ENCODE measurements at regions not wholly inside any gene's neighbourhood (a gene's known extent, or its start where the extent isn't known, plus 50 kb on each side); places are given as distances from the start of the nearest gene placed in this dataset.

DNA sequence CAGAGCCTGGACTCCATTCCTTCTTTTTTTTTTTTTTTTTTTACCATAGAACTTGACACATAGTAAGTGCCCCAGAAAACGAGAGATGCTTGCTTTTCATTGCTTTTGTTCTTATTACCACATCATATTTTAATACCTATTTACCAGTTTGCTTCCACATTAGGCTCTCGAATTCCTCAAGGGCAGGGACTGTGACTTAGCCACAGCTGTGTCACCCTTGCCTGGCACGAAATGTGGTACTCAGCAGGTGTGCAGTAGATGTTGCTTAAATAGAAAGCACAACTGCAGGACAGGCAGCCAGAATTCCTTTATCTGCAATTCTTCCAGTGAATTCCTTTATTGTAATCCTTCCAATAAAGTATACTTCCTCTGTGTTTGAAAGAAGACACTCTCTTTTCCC is 393.0 kb downstream of the HAPSTR1 start:
- DNase-seq: no peak

- DNase-seq: no peak
Measured at GRCh38 chr16:9484881-9485280, 393.4 kb downstream of the HAPSTR1 start.

GRCh38 chr16:9489835-9490467 is 398.5 kb downstream of the HAPSTR1 start:
- DNase-seq: peak; percentile 49

DNA sequence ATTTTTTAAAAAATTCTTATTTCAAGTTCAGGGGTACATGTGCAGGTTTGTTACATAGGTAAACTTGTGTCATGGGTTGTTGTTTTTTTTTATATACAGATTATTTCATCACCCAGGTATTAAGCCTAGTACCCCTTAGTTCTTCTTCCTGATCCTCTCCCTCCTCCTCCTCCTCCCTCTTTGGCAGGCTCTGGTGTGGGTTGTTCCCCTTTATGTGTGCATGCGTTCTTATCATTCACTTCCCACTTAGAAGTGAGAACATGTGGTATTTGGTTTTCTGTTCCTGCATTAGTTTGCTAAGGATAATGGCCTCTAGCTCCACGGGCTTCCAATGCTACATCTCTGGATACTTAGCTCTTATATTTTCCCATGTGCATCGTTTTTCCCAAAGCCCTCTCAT is 404.4 kb downstream of the HAPSTR1 start:
- DNase-seq: no peak

- no peak for DNase-seq
Measured at GRCh38 chr16:9497750-9498149, 406.3 kb downstream of the HAPSTR1 start.

GRCh38 chr16:9499941-9500593 is 408.6 kb downstream of the HAPSTR1 start:
- DNase-seq: peak; percentile 35

GRCh38 chr16:9500872-9501271 is 409.4 kb downstream of the HAPSTR1 start:
- DNase-seq: no peak

- no peak for DNase-seq
Measured at GRCh38 chr16:9503251-9503984, 412.0 kb downstream of the HAPSTR1 start.

- no peak for DNase-seq
Measured at GRCh38 chr16:9508328-9508936, 417.0 kb downstream of the HAPSTR1 start.

DNA sequence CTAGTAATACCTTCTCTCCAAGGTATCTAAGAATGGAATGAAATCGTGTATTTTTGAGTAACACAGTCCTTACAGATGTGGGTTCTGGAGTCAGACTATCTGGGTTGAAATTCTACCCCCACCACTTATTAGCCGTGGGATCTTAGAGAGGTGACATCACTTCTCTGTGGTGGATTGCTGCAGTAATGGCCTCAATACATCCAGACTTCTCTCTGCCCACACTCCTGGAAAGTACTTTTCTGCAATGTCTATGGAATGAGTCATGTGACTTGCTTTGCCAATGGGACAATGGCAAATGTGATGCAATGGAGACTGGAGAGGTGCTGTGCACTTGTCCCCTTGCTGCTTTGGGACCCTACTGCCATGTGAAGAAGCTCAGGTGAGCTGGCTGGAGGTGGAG is 418.2 kb downstream of the HAPSTR1 start:
- DNase-seq: no peak

GRCh38 chr16:9511389-9511788 is 419.9 kb downstream of the HAPSTR1 start:
- no peak for DNase-seq

DNA sequence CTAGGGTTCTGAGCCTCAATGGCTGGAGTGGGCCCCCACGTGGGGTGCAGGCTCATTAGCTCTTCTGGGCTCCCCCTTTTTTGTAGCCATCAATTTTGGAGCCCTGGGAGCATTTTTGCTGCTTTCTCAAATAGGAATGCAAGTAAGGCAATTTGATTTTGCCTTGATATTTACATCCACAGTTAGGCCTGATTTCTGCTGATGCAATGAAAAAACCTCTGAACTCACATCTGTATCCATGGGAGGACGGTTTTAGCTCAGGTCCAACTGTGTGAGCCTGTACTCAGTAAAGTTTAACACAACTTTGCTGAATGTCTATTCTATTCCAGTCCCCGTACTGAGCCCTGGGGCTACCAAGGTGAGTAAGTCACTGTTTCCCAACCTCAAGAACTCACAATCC is 425.0 kb downstream of the HAPSTR1 start:
- no peak for DNase-seq

GRCh38 chr16:9518051-9518450 is 426.6 kb downstream of the HAPSTR1 start:
- no peak for DNase-seq

- DNase-seq: no peak
Measured at GRCh38 chr16:9518581-9518980, 427.1 kb downstream of the HAPSTR1 start.

DNA sequence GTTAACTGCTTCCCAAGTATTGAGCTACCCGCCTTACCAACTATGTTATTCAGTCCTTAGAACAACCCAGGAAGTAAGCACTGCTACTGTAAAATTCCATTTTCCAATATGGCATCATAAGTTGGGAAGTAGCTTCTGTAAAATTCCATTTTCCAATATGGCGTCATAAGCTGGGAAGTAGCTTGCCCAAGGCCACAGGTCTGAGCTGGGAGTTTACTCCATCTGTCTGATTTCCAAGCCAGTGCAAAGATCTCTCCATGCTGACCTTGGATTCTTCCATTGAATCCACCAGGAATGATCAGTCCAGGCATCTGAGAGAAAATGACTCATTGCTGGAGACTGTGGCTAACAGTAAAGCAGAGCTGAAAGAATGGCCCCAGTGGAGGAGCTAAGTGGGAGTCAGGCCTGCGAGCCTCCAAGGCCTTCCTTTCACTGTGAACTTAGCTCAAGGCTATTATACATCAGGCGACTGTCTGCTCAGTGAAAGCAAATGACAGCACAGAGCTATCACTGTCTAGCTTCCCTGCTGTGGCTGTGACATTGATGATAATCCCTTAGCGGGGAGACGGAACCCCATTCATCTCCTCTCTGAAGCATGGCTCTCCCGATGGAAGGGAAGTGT is 430.4 kb downstream of the HAPSTR1 start:
- DNase-seq: no peak

DNA sequence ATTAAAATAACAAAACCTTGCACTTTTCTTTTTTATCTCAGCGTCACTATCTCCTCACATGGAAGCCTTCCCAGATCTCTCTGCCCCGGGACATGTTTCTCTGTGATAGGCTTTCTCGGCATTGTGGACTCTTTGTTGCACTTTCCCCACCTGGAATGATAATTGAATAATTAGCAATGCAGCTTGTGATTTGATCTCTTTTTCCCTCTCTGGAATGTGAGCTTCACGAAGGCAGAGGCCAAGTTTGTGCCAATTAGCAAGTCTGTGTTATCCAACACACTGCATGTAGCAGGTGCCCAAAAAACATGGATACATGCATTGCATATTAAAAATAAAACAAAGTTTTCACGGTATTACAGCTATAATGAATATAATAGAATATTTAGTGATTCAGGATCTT is 431.2 kb downstream of the HAPSTR1 start:
- DNase-seq: no peak

DNA sequence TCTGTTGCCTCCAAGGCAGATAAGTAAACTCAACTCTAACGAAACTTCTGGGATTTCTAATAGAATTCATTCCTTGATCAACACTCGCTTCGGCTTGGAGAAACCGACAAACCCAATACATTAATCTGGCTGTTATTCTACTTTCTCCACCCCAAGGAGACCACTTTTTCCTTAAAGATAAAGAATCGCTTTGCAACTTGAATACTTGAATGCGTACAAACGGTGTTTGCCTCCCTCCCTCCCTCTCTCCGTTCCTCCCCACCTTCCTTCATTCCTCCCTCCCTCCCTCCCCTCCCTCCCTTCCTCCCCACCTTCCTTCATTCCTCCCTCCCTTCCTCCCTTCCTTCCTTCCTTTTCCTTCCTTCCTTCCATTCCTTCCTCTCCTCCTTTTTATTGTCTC is 432.6 kb downstream of the HAPSTR1 start:
- no peak for DNase-seq

DNA sequence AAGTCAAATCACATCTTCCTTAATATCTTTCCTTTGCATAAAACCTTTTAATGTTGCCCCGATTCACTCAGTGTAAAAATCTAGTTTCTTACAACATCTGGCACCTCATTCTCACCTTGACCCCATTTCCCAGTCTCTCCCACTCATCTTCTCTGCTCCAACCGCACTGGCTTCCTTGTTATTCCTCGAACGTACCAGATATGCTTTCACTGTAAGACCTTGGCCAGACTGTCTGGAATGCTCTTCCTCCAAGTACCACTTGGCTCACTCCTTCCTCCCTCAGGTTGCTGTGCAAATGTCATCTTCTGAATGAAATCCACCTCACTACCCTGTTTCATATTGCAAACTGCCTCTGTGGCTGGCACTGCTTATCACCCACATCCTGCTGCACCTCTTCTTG is 433.6 kb downstream of the HAPSTR1 start:
- no peak for DNase-seq

- no peak for DNase-seq
Measured at GRCh38 chr16:9526791-9527190, 435.3 kb downstream of the HAPSTR1 start.

- DNase-seq: no peak
Measured at GRCh38 chr16:9527976-9528375, 436.5 kb downstream of the HAPSTR1 start.

DNA sequence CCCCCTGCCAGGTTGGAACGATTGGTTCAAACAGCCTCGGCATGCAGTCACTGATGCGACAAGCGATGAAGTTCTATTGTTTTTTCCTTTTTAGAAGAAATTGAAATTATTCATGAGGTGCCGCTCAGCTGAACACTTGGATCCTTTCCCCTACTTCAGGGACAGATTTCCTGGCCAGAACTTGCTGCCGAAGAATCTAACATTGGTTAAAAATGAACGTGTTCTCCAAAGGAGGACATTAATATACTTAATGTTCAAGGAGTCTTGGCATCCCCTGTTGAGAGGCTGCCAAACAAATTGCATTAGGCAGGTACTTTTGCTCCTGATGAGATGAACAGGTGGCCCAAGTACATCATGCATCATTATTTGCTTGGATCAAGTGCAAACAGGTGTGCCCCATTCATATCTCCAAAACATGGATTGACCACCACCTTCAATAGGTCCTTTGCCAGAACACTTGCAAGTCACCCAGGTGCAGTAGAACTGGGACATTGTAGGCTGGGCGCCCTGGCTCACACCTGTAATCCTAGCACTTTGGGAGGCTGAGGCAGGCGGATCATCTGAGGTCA is 437.2 kb downstream of the HAPSTR1 start:
- no peak for DNase-seq

DNA sequence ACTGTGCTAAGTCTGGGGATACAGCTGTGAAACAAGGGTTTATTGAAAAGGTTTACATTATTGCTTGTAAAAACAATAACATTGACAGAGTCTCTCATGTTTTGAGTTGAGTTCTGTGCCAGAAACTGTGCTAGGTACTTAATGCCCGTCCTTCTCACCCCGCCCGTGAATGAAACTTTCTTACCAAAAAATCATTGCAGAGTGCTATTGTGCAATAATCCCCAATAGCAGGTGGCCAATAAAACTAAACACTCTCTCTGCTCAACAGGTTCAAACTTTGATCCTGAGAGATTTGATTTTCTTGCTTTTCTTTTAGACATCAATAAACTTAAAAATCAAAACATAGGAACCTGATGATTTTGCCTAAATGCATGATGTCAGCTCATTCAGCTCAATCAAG is 441.6 kb downstream of the HAPSTR1 start:
- no peak for DNase-seq

GRCh38 chr16:9534759-9535158 is 443.3 kb downstream of the HAPSTR1 start:
- DNase-seq: no peak

Data from left hindlimb (tissue), 1 donor.